ENCODE measurements at regions not wholly inside any gene's neighbourhood (a gene's known extent, or its start where the extent isn't known, plus 50 kb on each side); places are given as distances from the start of the nearest gene placed in this dataset.

- POLR2A ChIA-PET: no interaction called here
- TF ChIP-seq ZNF384 (IDR thresholded peaks at IDR 0.05): no peak
- TF ChIP-seq HDGF (IDR thresholded peaks at IDR 0.05; ENCODE audit: borderline replicate concordance): no peak
- TF ChIP-seq CTBP1 (IDR thresholded peaks at IDR 0.05; ENCODE audit: borderline replicate concordance): no peak
- no peak for TF ChIP-seq SP1 (IDR thresholded peaks at IDR 0.05)
- TF ChIP-seq FOXK2 (IDR thresholded peaks at IDR 0.05): no peak
- no peak for TF ChIP-seq TARDBP (IDR thresholded peaks at IDR 0.05)
- no peak for TF ChIP-seq ELF4 (IDR thresholded peaks at IDR 0.05)
- no peak for TF ChIP-seq FOXM1 (IDR thresholded peaks at IDR 0.05; ENCODE audit: borderline replicate concordance)
- TF ChIP-seq LEF1 (IDR thresholded peaks at IDR 0.05; ENCODE audit: borderline replicate concordance): no peak
- no peak for TF ChIP-seq FOXA1 (IDR thresholded peaks at IDR 0.05)
- no peak for TF ChIP-seq BHLHE40 (IDR thresholded peaks at IDR 0.05; ENCODE audit: borderline replicate concordance)
- no peak for TF ChIP-seq ARNT (IDR thresholded peaks at IDR 0.05)
- no peak for TF ChIP-seq L3MBTL2 (conservative IDR thresholded peaks at IDR 0.05)
- no peak for TF ChIP-seq SUZ12 (IDR thresholded peaks at IDR 0.05)
- DNase-seq (ENCODE audit: extremely low spot score): no peak
- CTCF ChIA-PET: no interaction called here
These were observed 638.5 kb downstream of the MED13L start for GRCh38 chr12:115638733-115639647.

- ChIA-PET POLR2A (no interaction called here), CTCF (no interaction called here)
- TF ChIP-seq CTBP1 (IDR thresholded peaks at IDR 0.05; ENCODE audit: borderline replicate concordance): no peak
- TF ChIP-seq NFRKB (IDR thresholded peaks at IDR 0.05): no peak
- TF ChIP-seq ARNT (IDR thresholded peaks at IDR 0.05): no peak
- no peak for TF ChIP-seq PKNOX1 (IDR thresholded peaks at IDR 0.05)
- no peak for TF ChIP-seq BHLHE40 (IDR thresholded peaks at IDR 0.05; ENCODE audit: borderline replicate concordance)
- no peak for TF ChIP-seq TARDBP (IDR thresholded peaks at IDR 0.05)
- TF ChIP-seq SUZ12 (IDR thresholded peaks at IDR 0.05): no peak
- no peak for TF ChIP-seq ZNF384 (IDR thresholded peaks at IDR 0.05)
- no peak for TF ChIP-seq SP1 (IDR thresholded peaks at IDR 0.05)
- no peak for TF ChIP-seq LEF1 (IDR thresholded peaks at IDR 0.05; ENCODE audit: borderline replicate concordance)
- no peak for TF ChIP-seq HDGF (IDR thresholded peaks at IDR 0.05; ENCODE audit: borderline replicate concordance)
- TF ChIP-seq L3MBTL2 (conservative IDR thresholded peaks at IDR 0.05): no peak
- no peak for TF ChIP-seq FOXK2 (IDR thresholded peaks at IDR 0.05)
- no peak for TF ChIP-seq FOXM1 (IDR thresholded peaks at IDR 0.05; ENCODE audit: borderline replicate concordance)
- no peak for TF ChIP-seq ELF4 (IDR thresholded peaks at IDR 0.05)
- DNase-seq (ENCODE audit: extremely low spot score): no peak
These were observed 640.9 kb downstream of the MED13L start for GRCh38 chr12:115636546-115636945.

GRCh38 chr12:115632308-115632707 lies 645.2 kb downstream of the MED13L start:
- no peak for TF ChIP-seq ARNT (IDR thresholded peaks at IDR 0.05)
- TF ChIP-seq LEF1 (IDR thresholded peaks at IDR 0.05; ENCODE audit: borderline replicate concordance): no peak
- no peak for TF ChIP-seq ELF4 (IDR thresholded peaks at IDR 0.05)
- TF ChIP-seq ZNF384 (IDR thresholded peaks at IDR 0.05): no peak
- TF ChIP-seq FOXK2 (IDR thresholded peaks at IDR 0.05): no peak
- no peak for TF ChIP-seq PKNOX1 (IDR thresholded peaks at IDR 0.05)
- TF ChIP-seq CTBP1 (IDR thresholded peaks at IDR 0.05; ENCODE audit: borderline replicate concordance): no peak
- no peak for TF ChIP-seq FOXA1 (IDR thresholded peaks at IDR 0.05)
- TF ChIP-seq NFRKB (IDR thresholded peaks at IDR 0.05): no peak
- no peak for TF ChIP-seq L3MBTL2 (conservative IDR thresholded peaks at IDR 0.05)
- TF ChIP-seq BHLHE40 (IDR thresholded peaks at IDR 0.05; ENCODE audit: borderline replicate concordance): no peak
- TF ChIP-seq FOXM1 (IDR thresholded peaks at IDR 0.05; ENCODE audit: borderline replicate concordance): no peak
- TF ChIP-seq HDGF (IDR thresholded peaks at IDR 0.05; ENCODE audit: borderline replicate concordance): no peak
- no peak for TF ChIP-seq SP1 (IDR thresholded peaks at IDR 0.05)
- TF ChIP-seq TARDBP (IDR thresholded peaks at IDR 0.05): no peak
- TF ChIP-seq SUZ12 (IDR thresholded peaks at IDR 0.05): no peak
- ChIA-PET CTCF (no interaction called here), POLR2A (no interaction called here)
- no peak for DNase-seq (ENCODE audit: extremely low spot score)

GRCh38 chr12:115630136-115630535 lies 647.4 kb downstream of the MED13L start:
- ChIA-PET POLR2A (no interaction called here), CTCF (no interaction called here)
- TF ChIP-seq HDGF (IDR thresholded peaks at IDR 0.05; ENCODE audit: borderline replicate concordance) (no peak), FOXK2 (IDR thresholded peaks at IDR 0.05) (no peak), BHLHE40 (IDR thresholded peaks at IDR 0.05; ENCODE audit: borderline replicate concordance) (no peak), NFRKB (IDR thresholded peaks at IDR 0.05) (no peak), ZNF384 (IDR thresholded peaks at IDR 0.05) (no peak), LEF1 (IDR thresholded peaks at IDR 0.05; ENCODE audit: borderline replicate concordance) (no peak), PKNOX1 (IDR thresholded peaks at IDR 0.05) (no peak), L3MBTL2 (conservative IDR thresholded peaks at IDR 0.05) (no peak), SP1 (IDR thresholded peaks at IDR 0.05) (no peak), ELF4 (IDR thresholded peaks at IDR 0.05) (no peak), FOXA1 (IDR thresholded peaks at IDR 0.05) (no peak), ARNT (IDR thresholded peaks at IDR 0.05) (no peak), FOXM1 (IDR thresholded peaks at IDR 0.05; ENCODE audit: borderline replicate concordance) (no peak), SUZ12 (IDR thresholded peaks at IDR 0.05) (no peak), CTBP1 (IDR thresholded peaks at IDR 0.05; ENCODE audit: borderline replicate concordance) (no peak), TARDBP (IDR thresholded peaks at IDR 0.05) (no peak)

GRCh38 chr12:115626210-115626609 lies 651.3 kb downstream of the MED13L start:
- ChIA-PET CTCF (interaction anchor here (0.7 kb wide), 1 partner anchor 235 kb away, joined by 3 read pairs; no protein-coding TSS in a partner anchor), POLR2A (no interaction called here)
- DNase-seq (ENCODE audit: extremely low spot score): no peak
- TF ChIP-seq FOXM1 (IDR thresholded peaks at IDR 0.05; ENCODE audit: borderline replicate concordance) (no peak), CTBP1 (IDR thresholded peaks at IDR 0.05; ENCODE audit: borderline replicate concordance) (no peak), LEF1 (IDR thresholded peaks at IDR 0.05; ENCODE audit: borderline replicate concordance) (no peak), ELF4 (IDR thresholded peaks at IDR 0.05) (no peak), FOXK2 (IDR thresholded peaks at IDR 0.05) (no peak), TARDBP (IDR thresholded peaks at IDR 0.05) (no peak), SP1 (IDR thresholded peaks at IDR 0.05) (no peak), BHLHE40 (IDR thresholded peaks at IDR 0.05; ENCODE audit: borderline replicate concordance) (no peak), PKNOX1 (IDR thresholded peaks at IDR 0.05) (no peak), NFRKB (IDR thresholded peaks at IDR 0.05) (no peak), L3MBTL2 (conservative IDR thresholded peaks at IDR 0.05) (no peak), HDGF (IDR thresholded peaks at IDR 0.05; ENCODE audit: borderline replicate concordance) (no peak)

More at GRCh38 chr12:115630136-115630535, 647.4 kb downstream of the MED13L start:
- DNase-seq (ENCODE audit: extremely low spot score): no peak
